IMR-90 (cell line): ENCODE measurements at regions not wholly inside any gene's neighbourhood (a gene's known extent, or its start where the extent isn't known, plus 50 kb on each side); places are given as distances from the start of the nearest gene placed in this dataset.

ENCODE experiments used
- ATAC-seq: fragments of 200-7000 bp; cut with Tn5 transposase; 2 replicates; pipeline ENCODE4 v1.9.1; 2020; ENCODE audit warnings: low read depth, mild to moderate bottlenecking, moderate library complexity
- BruUV-seq: library from RNA; stranded (reverse); fragments of 400-500 nt; replicated peaks from 2 replicates; lab custom pipeline; 2021; lab: Mats Ljungman, UMichigan
- CTCF ChIA-PET: fragments of 300-600 bp; formaldehyde crosslinking; extraction: SDS; loops from one replicate; lab custom pipeline; 2021; ENCODE audit warnings: antibody characterized with exemption; lab: Yijun Ruan, JAX
- POLR2A ChIA-PET: fragments of 300-600 bp; sonication (Branson Sonifier 250); formaldehyde crosslinking; loops from one replicate; lab custom pipeline; 2022; ENCODE audit warnings: antibody characterized with exemption; ENCODE audit not compliant: unreplicated experiment; lab: Charles Lee
- DNase-seq: peaks from one replicate; pipeline ENCODE4 v3.0.0; 2013
- H2AFZ ChIP-seq: replicated peaks from 2 replicates; pipeline ENCODE3; 2013; ENCODE audit warnings: low read length, mild to moderate bottlenecking; ENCODE audit not compliant: poor library complexity
- H2AK5ac ChIP-seq: 2 replicates; pipeline ENCODE4 v1.6.1; 2013; ENCODE audit warnings: low read depth, low read length, inconsistent platforms
- H2AK9ac ChIP-seq: replicated peaks from 2 replicates; pipeline ENCODE3; 2013; ENCODE audit warnings: mild to moderate bottlenecking, low read depth, low read length, moderate library complexity; ENCODE audit not compliant: poor library complexity
- H2BK120ac ChIP-seq: 2 replicates; pipeline ENCODE4 v1.6.1; 2013; ENCODE audit warnings: low read depth, low read length, inconsistent platforms
- H2BK15ac ChIP-seq: 3 replicates; pipeline ENCODE4 v1.6.1; 2013; ENCODE audit warnings: low read depth, low read length, inconsistent platforms
- H2BK20ac ChIP-seq: 2 replicates; pipeline ENCODE4 v1.6.1; 2013; ENCODE audit warnings: low read depth, mild to moderate bottlenecking, inconsistent platforms, low read length, moderate library complexity
- H2BK5ac ChIP-seq: 2 replicates; pipeline ENCODE4 v1.6.1; 2013; ENCODE audit warnings: mild to moderate bottlenecking, low read depth, low read length, inconsistent platforms; ENCODE audit not compliant: poor library complexity, severe bottlenecking
- H3K14ac ChIP-seq: replicated peaks from 2 replicates; pipeline ENCODE4 v1.6.1; 2013; ENCODE audit warnings: low read depth, low read length, inconsistent platforms
- H3K18ac ChIP-seq: 2 replicates; pipeline ENCODE4 v1.6.1; 2013; ENCODE audit warnings: low read depth, low read length, control low read depth
- H3K23ac ChIP-seq: 2 replicates; pipeline ENCODE4 v1.6.1; 2013; ENCODE audit warnings: low read depth, low read length, inconsistent platforms
- H3K27ac ChIP-seq: 2 replicates; pipeline ENCODE4 v1.5.1; 2013; ENCODE audit warnings: mild to moderate bottlenecking, control low read depth, low read length; ENCODE audit not compliant: insufficient read depth
- H3K27me3 ChIP-seq: 2 replicates; pipeline ENCODE4 v1.6.1; 2013; ENCODE audit warnings: low read length; ENCODE audit not compliant: control insufficient read depth, insufficient read depth
- H3K36me3 ChIP-seq: 2 replicates; pipeline ENCODE4 v1.6.1; 2013; ENCODE audit warnings: low read length, mixed read lengths; ENCODE audit not compliant: control insufficient read depth, insufficient read depth
- H3K4ac ChIP-seq: 2 replicates; pipeline ENCODE4 v1.6.1; 2013; ENCODE audit warnings: low read depth, low read length, inconsistent platforms
- H3K4me1 ChIP-seq: 2 replicates; pipeline ENCODE4 v1.6.1; 2013; ENCODE audit warnings: low read length, mixed read lengths; ENCODE audit not compliant: control insufficient read depth, insufficient read depth
- H3K4me2 ChIP-seq: 2 replicates; pipeline ENCODE4 v1.6.1; 2013; ENCODE audit warnings: low read depth, mild to moderate bottlenecking, control low read depth, low read length, moderate library complexity
- H3K4me3 ChIP-seq: 2 replicates; pipeline ENCODE4 v1.5.1; 2013; ENCODE audit warnings: low read depth, mild to moderate bottlenecking, control low read depth, low read length, moderate library complexity; ENCODE audit not compliant: insufficient read depth
- H3K56ac ChIP-seq: 2 replicates; pipeline ENCODE4 v1.6.1; 2013; ENCODE audit warnings: low read length, inconsistent platforms; ENCODE audit not compliant: insufficient read depth; ENCODE audit errors: extremely low read depth
- H3K79me1 ChIP-seq, 2 experiments: 2 replicates each; pipeline ENCODE4 v1.6.1; 2013; ENCODE audit warnings: low read length in 2 of 2, inconsistent platforms in 1 of 2, low read depth in 1 of 2
- H3K9ac ChIP-seq: 2 replicates; pipeline ENCODE4 v1.6.1; 2013; ENCODE audit warnings: low read depth, low read length, control low read depth
- H3K9me1 ChIP-seq: 2 replicates; pipeline ENCODE4 v1.6.1; 2013; ENCODE audit warnings: low read length, inconsistent platforms; ENCODE audit not compliant: insufficient read depth
- H3K9me3 ChIP-seq: 2 replicates; pipeline ENCODE4 v1.6.1; 2013; ENCODE audit warnings: low read length; ENCODE audit not compliant: control insufficient read depth, insufficient read depth
- H4K20me1 ChIP-seq: 2 replicates; pipeline ENCODE4 v1.6.1; 2013; ENCODE audit warnings: low read length, inconsistent platforms; ENCODE audit not compliant: insufficient read depth
- H4K5ac ChIP-seq: 2 replicates; pipeline ENCODE4 v1.6.1; 2013; ENCODE audit warnings: mild to moderate bottlenecking, low read depth, low read length, control low read depth
- H4K8ac ChIP-seq, 2 experiments: 2 replicates each; pipeline ENCODE4 v1.6.1; 2013; ENCODE audit warnings: low read depth in 2 of 2, low read length in 2 of 2, control low read depth in 1 of 2, inconsistent platforms in 1 of 2
- H4K91ac ChIP-seq: 2 replicates; pipeline ENCODE4 v1.6.1; 2013; ENCODE audit warnings: low read depth, low read length, inconsistent platforms; ENCODE audit not compliant: insufficient read depth
- BHLHE40 ChIP-seq: fragments of 150-350 bp; IDR thresholded peaks from 2 replicates; pipeline ENCODE4 v1.6.1; 2016; ENCODE audit warnings: mild to moderate bottlenecking, low read depth, low read length
- CHD1 ChIP-seq: IDR thresholded peaks from 2 replicates; pipeline ENCODE4 v1.6.1; 2012; ENCODE audit warnings: low read depth, low read length, improper control_type of control experiment
- FOS ChIP-seq: fragments of 150-350 bp; IDR thresholded peaks from 2 replicates; pipeline ENCODE4 v1.6.1; 2016; ENCODE audit warnings: low read depth, low read length
- MAFK ChIP-seq: IDR thresholded peaks from 2 replicates; pipeline ENCODE4 v1.6.1; 2012; ENCODE audit warnings: low read depth, low read length, improper control_type of control experiment
- NFE2L2 ChIP-seq: fragments of 150-350 bp; IDR thresholded peaks from 2 replicates; pipeline ENCODE4 v1.6.1; 2016; ENCODE audit warnings: low read depth, mild to moderate bottlenecking, low read length
- RAD21 ChIP-seq: IDR thresholded peaks from 2 replicates; pipeline ENCODE4 v1.6.1; 2012; ENCODE audit warnings: low read length, improper control_type of control experiment
- RCOR1 ChIP-seq: IDR thresholded peaks from 2 replicates; pipeline ENCODE4 v1.6.1; 2012; ENCODE audit warnings: mild to moderate bottlenecking, low read length, improper control_type of control experiment; ENCODE audit not compliant: insufficient replicate concordance
- RFX5 ChIP-seq: IDR thresholded peaks from 2 replicates; pipeline ENCODE4 v1.8.0; 2012; ENCODE audit warnings: low read depth, mild to moderate bottlenecking, low read length, moderate library complexity
- SMC3 ChIP-seq: fragments of 150-350 bp; IDR thresholded peaks from 2 replicates; pipeline ENCODE4 v1.6.1; 2016; ENCODE audit warnings: low read depth, mild to moderate bottlenecking, antibody characterized with exemption, low read length, moderate library complexity
- WGBS, 2 experiments: methylation state at CpG; one replicate each; pipeline versions ENCODE4 v1.1.5 to v1.1.7; 2013; ENCODE audit warnings: missing lambda C conversion rate in 2 of 2; ENCODE audit not compliant: insufficient read length in 1 of 2; ENCODE audit errors: extremely low coverage in 2 of 2; 5-methylcytosine and 5-hydroxymethylcytosine counted together
- dilution Hi-C: fragments of 300-500 bp; cut with HindIII; formaldehyde crosslinking; loops from one replicate; pipeline ENCODE4 v1.14.3; 2018; ENCODE audit warnings: low sequenced_read_pairs; ENCODE audit not compliant: unreplicated experiment
- in situ Hi-C: fragments of 300-500 bp; cut with MboI; formaldehyde crosslinking; loops from 3 replicates; pipeline ENCODE4 v1.14.3; 2019; ENCODE audit warnings: low sequenced_read_pairs, inconsistent platforms, mixed read lengths
- intact Hi-C: fragments of 100-400 bp; cut with micrococcal nuclease; formaldehyde crosslinking; loops from 2 replicates; pipeline ENCODE4 v1.10.0; 2022
- TF ChIP-seq, protein P1 (sequence below): fragments of 150-350 bp; IDR thresholded peaks from 2 replicates; pipeline ENCODE4 v1.6.1; 2017; ENCODE audit warnings: mild to moderate bottlenecking, antibody characterized with exemption, low read length, low read depth
- TF ChIP-seq, protein P2 (sequence below): conservative IDR thresholded peaks from 2 replicates; pipeline ENCODE4 v1.5.1; 2012; ENCODE audit warnings: mild to moderate bottlenecking, low read depth, low read length, improper control_type of control experiment

DNA sequence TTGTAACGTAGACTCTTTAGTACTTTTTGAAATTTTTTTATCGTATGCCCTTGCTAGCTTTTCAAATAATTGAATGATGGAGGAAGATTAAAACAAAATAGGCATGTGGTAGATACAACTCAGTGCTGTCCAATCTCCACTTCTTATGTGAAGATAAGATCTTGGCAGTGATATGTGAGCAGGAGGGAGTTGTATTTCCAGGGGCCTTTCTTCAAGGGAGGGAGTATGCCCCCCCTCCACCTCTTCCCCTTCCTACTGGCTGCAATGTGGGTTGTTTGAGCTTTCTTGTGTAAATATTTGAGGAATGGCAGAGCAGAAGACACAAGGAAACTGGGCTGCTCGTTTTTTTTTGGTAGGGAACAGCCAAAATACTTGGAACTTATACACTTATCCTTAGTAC lies 374.9 kb downstream of the PSAT1 start:
- H3K4me3 ChIP-seq = no peak overlapping the region
- H3K14ac ChIP-seq = no peak overlapping the region
- in situ Hi-C loops = no loop called here
- H3K27ac ChIP-seq = no peak overlapping the region
- no peak overlapping the region for H3K18ac ChIP-seq
- H3K27me3 ChIP-seq = no peaks in the 10 kb centered on the region
- no peak overlapping the region for H2BK15ac ChIP-seq
- intact Hi-C loops = no loop called here
- BruUV-seq = no TSS peak
- H3K4ac ChIP-seq = no peak overlapping the region
- no peak overlapping the region for H2BK20ac ChIP-seq
- H3K9me1 ChIP-seq = no peaks in the 10 kb centered on the region
- no peaks in the 10 kb centered on the region for H4K20me1 ChIP-seq
- H4K91ac ChIP-seq = no peak overlapping the region
- no peaks in the 10 kb centered on the region for H3K9me3 ChIP-seq
- no peak overlapping the region for H3K4me2 ChIP-seq
- no peak overlapping the region for H2AK9ac ChIP-seq
- dilution Hi-C loops = no loop called here
- no peak overlapping the region for H4K5ac ChIP-seq
- ChIA-PET POLR2A (no interaction called here), CTCF (interaction anchor here (0.6 kb wide), 3 partner anchors 186 to 679 kb away, joined by 3 to 6 read pairs (median 4); no protein-coding TSS in a partner anchor)
- no peak overlapping the region for H2AFZ ChIP-seq
- H3K4me1 ChIP-seq = 0 out of 2 replicates have a peak, but pooled peaks cover 2% of the 10 kb centered on the region
- no peak overlapping the region for H4K8ac ChIP-seq
- no peak overlapping the region for H3K56ac ChIP-seq
- H3K23ac ChIP-seq = no peak overlapping the region
- no peak overlapping the region for H2AK5ac ChIP-seq
- DNase-seq = no peak
- H3K79me1 ChIP-seq = no peaks in the 10 kb centered on the region
- H2BK5ac ChIP-seq = no peak overlapping the region
- H2BK120ac ChIP-seq = no peak overlapping the region
- ATAC-seq = peak; percentile 57
- no CpG with 5 or more reads among the region's 3 CpGs for WGBS, 2 experiments
- H3K9ac ChIP-seq = no peak overlapping the region
- TF ChIP-seq, protein P1, sequence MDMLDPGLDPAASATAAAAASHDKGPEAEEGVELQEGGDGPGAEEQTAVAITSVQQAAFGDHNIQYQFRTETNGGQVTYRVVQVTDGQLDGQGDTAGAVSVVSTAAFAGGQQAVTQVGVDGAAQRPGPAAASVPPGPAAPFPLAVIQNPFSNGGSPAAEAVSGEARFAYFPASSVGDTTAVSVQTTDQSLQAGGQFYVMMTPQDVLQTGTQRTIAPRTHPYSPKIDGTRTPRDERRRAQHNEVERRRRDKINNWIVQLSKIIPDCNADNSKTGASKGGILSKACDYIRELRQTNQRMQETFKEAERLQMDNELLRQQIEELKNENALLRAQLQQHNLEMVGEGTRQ = no peak
- TF ChIP-seq RAD21 (no peak), NFE2L2 (no peak), FOS (no peak), CHD1 (no peak), BHLHE40 (no peak), MAFK (no peak), RFX5 (no peak), RCOR1 (no peak), SMC3 (no peak)
- TF ChIP-seq, protein P2, sequence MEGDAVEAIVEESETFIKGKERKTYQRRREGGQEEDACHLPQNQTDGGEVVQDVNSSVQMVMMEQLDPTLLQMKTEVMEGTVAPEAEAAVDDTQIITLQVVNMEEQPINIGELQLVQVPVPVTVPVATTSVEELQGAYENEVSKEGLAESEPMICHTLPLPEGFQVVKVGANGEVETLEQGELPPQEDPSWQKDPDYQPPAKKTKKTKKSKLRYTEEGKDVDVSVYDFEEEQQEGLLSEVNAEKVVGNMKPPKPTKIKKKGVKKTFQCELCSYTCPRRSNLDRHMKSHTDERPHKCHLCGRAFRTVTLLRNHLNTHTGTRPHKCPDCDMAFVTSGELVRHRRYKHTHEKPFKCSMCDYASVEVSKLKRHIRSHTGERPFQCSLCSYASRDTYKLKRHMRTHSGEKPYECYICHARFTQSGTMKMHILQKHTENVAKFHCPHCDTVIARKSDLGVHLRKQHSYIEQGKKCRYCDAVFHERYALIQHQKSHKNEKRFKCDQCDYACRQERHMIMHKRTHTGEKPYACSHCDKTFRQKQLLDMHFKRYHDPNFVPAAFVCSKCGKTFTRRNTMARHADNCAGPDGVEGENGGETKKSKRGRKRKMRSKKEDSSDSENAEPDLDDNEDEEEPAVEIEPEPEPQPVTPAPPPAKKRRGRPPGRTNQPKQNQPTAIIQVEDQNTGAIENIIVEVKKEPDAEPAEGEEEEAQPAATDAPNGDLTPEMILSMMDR = no peak
- H3K36me3 ChIP-seq = no peaks in the 10 kb centered on the region
